ENCODE measurements at regions not wholly inside any gene's neighbourhood (a gene's known extent, or its start where the extent isn't known, plus 50 kb on each side); places are given as distances from the start of the nearest gene placed in this dataset.

DNA sequence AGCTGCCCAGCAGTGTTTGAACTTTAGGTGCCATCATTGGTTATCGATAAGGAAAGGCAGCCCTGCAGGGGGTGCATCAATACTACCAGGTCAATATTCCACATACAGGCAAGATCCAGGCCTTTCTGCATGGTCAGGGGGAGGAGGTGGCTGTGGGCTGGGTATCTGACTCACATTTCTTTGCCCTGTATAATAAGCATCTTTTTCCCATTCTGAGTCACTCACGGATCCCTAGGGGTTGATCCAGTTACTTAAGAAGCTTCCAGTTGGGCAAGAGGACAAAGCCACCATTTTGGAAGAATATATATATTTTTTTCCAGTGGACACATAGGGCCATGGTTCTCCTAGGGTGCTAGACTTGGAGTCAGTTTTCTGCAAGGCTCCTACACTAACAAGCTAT lies 114.2 kb upstream of the HABP2 start:
- no peak for ATAC-seq

DNA sequence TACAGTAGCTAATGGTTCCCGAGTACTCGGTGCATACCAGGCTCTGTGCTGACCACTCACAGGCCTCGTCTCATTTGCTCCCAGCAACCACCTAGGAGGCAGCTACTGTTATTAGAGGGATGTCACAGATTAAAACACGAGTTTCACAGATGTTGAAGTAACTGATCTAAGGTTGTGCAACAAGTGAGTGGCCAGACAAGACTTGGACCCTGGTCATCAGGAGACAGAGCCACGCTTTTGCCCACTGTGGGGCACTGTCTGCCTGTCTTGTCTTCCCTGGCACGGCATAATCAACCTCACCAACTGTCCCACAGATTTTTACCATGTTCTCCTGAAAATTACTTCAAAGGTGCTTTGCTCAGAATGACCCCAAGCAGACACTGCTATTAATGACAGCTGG lies 111.6 kb upstream of the HABP2 start:
- TF ChIP-seq, protein P1, sequence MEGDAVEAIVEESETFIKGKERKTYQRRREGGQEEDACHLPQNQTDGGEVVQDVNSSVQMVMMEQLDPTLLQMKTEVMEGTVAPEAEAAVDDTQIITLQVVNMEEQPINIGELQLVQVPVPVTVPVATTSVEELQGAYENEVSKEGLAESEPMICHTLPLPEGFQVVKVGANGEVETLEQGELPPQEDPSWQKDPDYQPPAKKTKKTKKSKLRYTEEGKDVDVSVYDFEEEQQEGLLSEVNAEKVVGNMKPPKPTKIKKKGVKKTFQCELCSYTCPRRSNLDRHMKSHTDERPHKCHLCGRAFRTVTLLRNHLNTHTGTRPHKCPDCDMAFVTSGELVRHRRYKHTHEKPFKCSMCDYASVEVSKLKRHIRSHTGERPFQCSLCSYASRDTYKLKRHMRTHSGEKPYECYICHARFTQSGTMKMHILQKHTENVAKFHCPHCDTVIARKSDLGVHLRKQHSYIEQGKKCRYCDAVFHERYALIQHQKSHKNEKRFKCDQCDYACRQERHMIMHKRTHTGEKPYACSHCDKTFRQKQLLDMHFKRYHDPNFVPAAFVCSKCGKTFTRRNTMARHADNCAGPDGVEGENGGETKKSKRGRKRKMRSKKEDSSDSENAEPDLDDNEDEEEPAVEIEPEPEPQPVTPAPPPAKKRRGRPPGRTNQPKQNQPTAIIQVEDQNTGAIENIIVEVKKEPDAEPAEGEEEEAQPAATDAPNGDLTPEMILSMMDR (IDR thresholded peaks at IDR 0.05), result no peak
- WGBS (ENCODE audit: insufficient coverage), result 85% methylated on average over 6 of the region's 6 CpGs
- DNase-seq (no peak), ATAC-seq (no peak)
- H3K36me3 ChIP-seq (ENCODE audit: control insufficient read depth, insufficient read depth, low read length), result no peaks in the 10 kb centered on the region
- no peaks in the 10 kb centered on the region for H3K36me3 Mint-ChIP-seq
- H3K27me3 ChIP-seq (ENCODE audit: control insufficient read depth, insufficient read depth, low read length), result no peaks in the 10 kb centered on the region
- H3K9me3 ChIP-seq (ENCODE audit: control insufficient read depth, insufficient read depth, low read length), result no peaks in the 10 kb centered on the region
- no peak overlapping the region for H3K27ac Mint-ChIP-seq
- no peak overlapping the region for H3K4me3 ChIP-seq (ENCODE audit: low read length)
- no peaks in the 10 kb centered on the region for H3K4me1 Mint-ChIP-seq
- no peaks in the 10 kb centered on the region for H3K9me3 Mint-ChIP-seq
- H3K27ac ChIP-seq (ENCODE audit: low read length), result no peak overlapping the region
- H3K4me3 Mint-ChIP-seq, result no peak overlapping the region
- H3K27me3 Mint-ChIP-seq (ENCODE audit: low read depth in 2 of 2), result peaks cover 2 to 11% of the 10 kb centered on the region in 2 donors
- intact Hi-C loops (cut with micrococcal nuclease), result no loop called here
- no peaks in the 10 kb centered on the region for H3K4me1 ChIP-seq (ENCODE audit: control insufficient read depth, insufficient read depth, low read length)

More for the DNA sequence above, 114.2 kb upstream of the HABP2 start:
- Histone ChIP-seq H3K4me3 (ENCODE audit: low read length) (no peak overlapping the region), H3K27me3 (ENCODE audit: control insufficient read depth, insufficient read depth, low read length) (no peaks in the 10 kb centered on the region), H3K4me1 (ENCODE audit: control insufficient read depth, insufficient read depth, low read length) (no peaks in the 10 kb centered on the region), H3K27ac (ENCODE audit: low read length) (no peak overlapping the region), H3K9me3 (ENCODE audit: control insufficient read depth, insufficient read depth, low read length) (no peaks in the 10 kb centered on the region), H3K36me3 (ENCODE audit: control insufficient read depth, insufficient read depth, low read length) (no peaks in the 10 kb centered on the region)
- Mint-ChIP-seq H3K36me3 (no peaks in the 10 kb centered on the region), H3K27me3 (ENCODE audit: low read depth in 2 of 2) (peaks cover 2 to 17% of the 10 kb centered on the region in 2 donors), H3K9me3 (no peaks in the 10 kb centered on the region), H3K4me1 (no peaks in the 10 kb centered on the region), H3K4me3 (no peak overlapping the region), H3K27ac (no peak overlapping the region)
- TF ChIP-seq, protein P1 (IDR thresholded peaks at IDR 0.05), result no peak
- WGBS (ENCODE audit: insufficient coverage), result 94% methylated on average over 2 of the region's 2 CpGs
- DNase-seq, result no peak
- intact Hi-C loops (cut with micrococcal nuclease), result no loop called here

DNA sequence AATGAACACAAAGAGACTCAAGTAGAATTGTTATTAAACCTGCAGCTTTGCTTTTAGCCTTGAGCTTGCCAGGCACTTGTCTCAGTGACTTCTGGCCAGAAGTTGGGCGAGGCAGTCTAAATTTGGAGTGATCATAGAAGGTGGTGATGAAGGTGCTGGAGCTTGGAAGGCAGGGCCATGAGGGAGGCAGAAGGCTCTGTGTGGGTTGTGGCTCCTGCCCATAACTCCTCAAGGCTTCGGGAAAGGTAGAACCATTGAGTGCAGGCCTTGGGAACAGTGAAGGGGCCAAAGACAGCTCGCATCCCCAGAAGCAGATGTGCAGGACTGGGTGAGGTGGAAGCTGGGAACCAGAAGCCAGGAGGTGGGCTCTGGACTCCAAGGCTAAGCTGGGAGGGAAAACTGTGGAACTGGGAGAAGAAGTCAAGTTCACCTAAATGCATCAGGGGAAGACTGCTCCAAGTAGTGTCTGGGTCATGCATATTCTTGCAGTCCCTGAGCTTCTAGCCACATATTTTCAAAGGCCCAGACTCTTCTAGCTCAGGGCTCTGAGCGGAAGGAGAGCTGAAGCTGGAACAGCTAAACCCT lies 111.1 kb upstream of the HABP2 start:
- Mint-ChIP-seq H3K9me3 (no peaks in the 10 kb centered on the region), H3K27me3 (ENCODE audit: low read depth in 2 of 2) (peaks cover 6 to 11% of the 10 kb centered on the region in 2 donors), H3K36me3 (no peaks in the 10 kb centered on the region), H3K27ac (no peak overlapping the region), H3K4me3 (no peak overlapping the region), H3K4me1 (no peaks in the 10 kb centered on the region)
- Histone ChIP-seq H3K27me3 (ENCODE audit: control insufficient read depth, insufficient read depth, low read length) (no peaks in the 10 kb centered on the region), H3K27ac (ENCODE audit: low read length) (no peak overlapping the region), H3K36me3 (ENCODE audit: control insufficient read depth, insufficient read depth, low read length) (no peaks in the 10 kb centered on the region), H3K4me1 (ENCODE audit: control insufficient read depth, insufficient read depth, low read length) (no peaks in the 10 kb centered on the region), H3K4me3 (ENCODE audit: low read length) (no peak overlapping the region), H3K9me3 (ENCODE audit: control insufficient read depth, insufficient read depth, low read length) (no peaks in the 10 kb centered on the region)
- intact Hi-C loops (cut with micrococcal nuclease), result no loop called here
- no peak for ATAC-seq
- TF ChIP-seq, protein P1 (IDR thresholded peaks at IDR 0.05), result no peak
- WGBS (ENCODE audit: insufficient coverage), result 90% methylated on average over 4 of the region's 4 CpGs
- no peak for DNase-seq

DNA sequence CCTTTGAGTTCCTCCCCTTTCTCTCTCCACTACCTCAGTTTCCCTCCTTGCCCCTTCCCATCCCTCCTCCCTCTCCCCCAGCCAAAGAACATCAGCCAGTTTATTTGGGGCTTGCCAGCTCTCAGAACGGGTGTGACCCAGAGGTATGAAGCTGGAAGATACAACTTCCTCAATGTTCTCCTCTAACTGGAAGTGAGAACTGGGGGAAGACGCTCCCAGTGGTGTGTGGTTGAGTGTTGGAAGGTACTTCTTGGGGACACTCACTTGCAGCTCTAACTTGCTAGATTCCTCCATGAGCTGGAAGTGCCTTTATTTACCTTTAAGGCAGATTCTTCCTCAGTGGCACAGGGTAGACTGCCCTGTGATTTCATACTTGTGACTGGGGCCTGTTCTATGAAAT lies 110.5 kb upstream of the HABP2 start:
- no peaks in the 10 kb centered on the region for H3K4me1 ChIP-seq (ENCODE audit: control insufficient read depth, insufficient read depth, low read length)
- Mint-ChIP-seq H3K4me1 (no peaks in the 10 kb centered on the region), H3K27me3 (ENCODE audit: low read depth in 2 of 2) (peaks cover 6 to 11% of the 10 kb centered on the region in 2 donors), H3K27ac (no peak overlapping the region), H3K36me3 (no peaks in the 10 kb centered on the region), H3K4me3 (no peak overlapping the region), H3K9me3 (no peaks in the 10 kb centered on the region)
- no peak overlapping the region for H3K4me3 ChIP-seq (ENCODE audit: low read length)
- no peaks in the 10 kb centered on the region for H3K27me3 ChIP-seq (ENCODE audit: control insufficient read depth, insufficient read depth, low read length)
- H3K27ac ChIP-seq (ENCODE audit: low read length), result no peak overlapping the region
- intact Hi-C loops (cut with micrococcal nuclease), result no loop called here
- H3K9me3 ChIP-seq (ENCODE audit: control insufficient read depth, insufficient read depth, low read length), result no peaks in the 10 kb centered on the region
- 28% methylated on average over 2 of the region's 2 CpGs for WGBS (ENCODE audit: insufficient coverage)
- no peak for ATAC-seq
- no peak for DNase-seq
- TF ChIP-seq, protein P1 (IDR thresholded peaks at IDR 0.05), result no peak
- no peaks in the 10 kb centered on the region for H3K36me3 ChIP-seq (ENCODE audit: control insufficient read depth, insufficient read depth, low read length)

Measured in natural killer cell (primary cell).